IPS-18c (cell line): ENCODE measurements at regions not wholly inside any gene's neighbourhood (a gene's known extent, or its start where the extent isn't known, plus 50 kb on each side); places are given as distances from the start of the nearest gene placed in this dataset.

Experiments used
- H3K4me3 ChIP-seq: 2 replicates; pipeline ENCODE4 v1.7.0; 2013; ENCODE audit warnings: low read depth, mild to moderate bottlenecking, low read length, moderate library complexity; ENCODE audit not compliant: insufficient read depth
- H3K9me3 ChIP-seq: one replicate; pipeline ENCODE4 v1.6.1; 2013; ENCODE audit warnings: mild to moderate bottlenecking, low read length, moderate library complexity; ENCODE audit not compliant: control insufficient read depth, insufficient read depth

- no peak overlapping the region for H3K4me3 ChIP-seq
- peaks cover 2% of the 10 kb centered on the region for H3K9me3 ChIP-seq
Observed at GRCh38 chr3:159593927-159594605, 394.6 kb upstream of the IL12A start.

- H3K4me3 ChIP-seq, result no peak overlapping the region
- H3K9me3 ChIP-seq, result no peaks in the 10 kb centered on the region
Observed at GRCh38 chr3:159600291-159600690, 388.3 kb upstream of the IL12A start.

- Histone ChIP-seq H3K9me3 (no peaks in the 10 kb centered on the region), H3K4me3 (no peak overlapping the region)
Observed at GRCh38 chr3:159604151-159604581, 384.5 kb upstream of the IL12A start.

GRCh38 chr3:159605101-159605500, 383.5 kb upstream of the IL12A start:
- H3K9me3 ChIP-seq, result no peaks in the 10 kb centered on the region

GRCh38 chr3:159605776-159606175, 382.9 kb upstream of the IL12A start:
- Histone ChIP-seq H3K9me3 (no peaks in the 10 kb centered on the region), H3K4me3 (no peak overlapping the region)

More at GRCh38 chr3:159605101-159605500, 383.5 kb upstream of the IL12A start:
- no peak overlapping the region for H3K4me3 ChIP-seq

- H3K4me3 ChIP-seq, result no peak overlapping the region
- peaks cover 2% of the 10 kb centered on the region for H3K9me3 ChIP-seq
Observed at GRCh38 chr3:159607856-159608255, 380.8 kb upstream of the IL12A start.

- peaks cover 2% of the 10 kb centered on the region for H3K9me3 ChIP-seq
- H3K4me3 ChIP-seq, result no peak overlapping the region
Observed at GRCh38 chr3:159608311-159608710, 380.3 kb upstream of the IL12A start.

- no peak overlapping the region for H3K4me3 ChIP-seq
- H3K9me3 ChIP-seq, result peaks cover 2% of the 10 kb centered on the region
Observed at GRCh38 chr3:159609625-159610024, 379.0 kb upstream of the IL12A start.

- H3K4me3 ChIP-seq, result no peak overlapping the region
Observed at GRCh38 chr3:159616234-159616825, 372.3 kb upstream of the IL12A start.

GRCh38 chr3:159619341-159619885, 369.2 kb upstream of the IL12A start:
- no peaks in the 10 kb centered on the region for H3K9me3 ChIP-seq
- no peak overlapping the region for H3K4me3 ChIP-seq

More at GRCh38 chr3:159616234-159616825, 372.3 kb upstream of the IL12A start:
- peaks cover 2% of the 10 kb centered on the region for H3K9me3 ChIP-seq

- no peak overlapping the region for H3K4me3 ChIP-seq
- H3K9me3 ChIP-seq, result no peaks in the 10 kb centered on the region
Observed at GRCh38 chr3:159620281-159620680, 368.4 kb upstream of the IL12A start.

- H3K9me3 ChIP-seq, result no peaks in the 10 kb centered on the region
- H3K4me3 ChIP-seq, result no peak overlapping the region
Observed at GRCh38 chr3:159620873-159621272, 367.8 kb upstream of the IL12A start.

- no peak overlapping the region for H3K4me3 ChIP-seq
- no peaks in the 10 kb centered on the region for H3K9me3 ChIP-seq
Observed at GRCh38 chr3:159624616-159625015, 364.0 kb upstream of the IL12A start.

GRCh38 chr3:159625594-159625993, 363.0 kb upstream of the IL12A start:
- no peaks in the 10 kb centered on the region for H3K9me3 ChIP-seq
- H3K4me3 ChIP-seq, result no peak overlapping the region

GRCh38 chr3:159626598-159626997, 362.0 kb upstream of the IL12A start:
- no peaks in the 10 kb centered on the region for H3K9me3 ChIP-seq
- no peak overlapping the region for H3K4me3 ChIP-seq

- Histone ChIP-seq H3K4me3 (no peak overlapping the region), H3K9me3 (no peaks in the 10 kb centered on the region)
Observed at GRCh38 chr3:159627229-159627628, 361.4 kb upstream of the IL12A start.

- no peaks in the 10 kb centered on the region for H3K9me3 ChIP-seq
- no peak overlapping the region for H3K4me3 ChIP-seq
Observed at GRCh38 chr3:159627634-159628033, 361.0 kb upstream of the IL12A start.

- Histone ChIP-seq H3K9me3 (no peaks in the 10 kb centered on the region), H3K4me3 (no peak overlapping the region)
Observed at GRCh38 chr3:159629329-159630084, 359.1 kb upstream of the IL12A start.
